Panc1 (cell line): ENCODE measurements at regions not wholly inside any gene's neighbourhood (a gene's known extent, or its start where the extent isn't known, plus 50 kb on each side); places are given as distances from the start of the nearest gene placed in this dataset.

ENCODE experiments used
- ATAC-seq: fragments of 200-7000 bp; cut with Tn5 transposase; 2 replicates; pipeline ENCODE4 v1.9.1; 2020; ENCODE audit warnings: mild to moderate bottlenecking, moderate library complexity
- BruUV-seq: library from RNA; stranded (reverse); fragments of 400-500 nt; replicated peaks from 2 replicates; lab custom pipeline; 2021; lab: Mats Ljungman, UMichigan
- CTCF ChIA-PET: fragments of 300-600 bp; sonication (Branson Sonifier 250); formaldehyde crosslinking; loops from one replicate; lab custom pipeline; 2022; ENCODE audit warnings: antibody characterized with exemption; lab: Charles Lee
- POLR2A ChIA-PET: fragments of 300-600 bp; sonication (Branson Sonifier 250); formaldehyde crosslinking; loops from one replicate; lab custom pipeline; 2022; ENCODE audit warnings: antibody characterized with exemption; lab: Charles Lee
- DNase-seq: peaks from one replicate; pipeline ENCODE4 v3.0.0-alpha.2; 2010; ENCODE audit warnings: low read depth, low spot score
- H3K27ac ChIP-seq: 2 replicates; pipeline ENCODE4 v1.5.1; 2011; ENCODE audit warnings: mild to moderate bottlenecking, low read length, inconsistent platforms
- H3K27me3 ChIP-seq: fragments of 200-500 bp; sonication (Bioruptor generic); 2 replicates; pipeline ENCODE4 v1.6.0; 2014; ENCODE audit warnings: low read length, inconsistent platforms; ENCODE audit not compliant: control insufficient read depth, insufficient read depth
- H3K36me3 ChIP-seq: fragments of 200-500 bp; sonication (Bioruptor generic); 2 replicates; pipeline ENCODE4 v1.5.1; 2014; ENCODE audit warnings: inconsistent platforms, mild to moderate bottlenecking, low read length, moderate library complexity; ENCODE audit not compliant: control insufficient read depth, insufficient read depth
- H3K4me1 ChIP-seq: 2 replicates; pipeline ENCODE4 v1.5.1; 2011; ENCODE audit warnings: inconsistent platforms, mild to moderate bottlenecking, low read length, moderate library complexity; ENCODE audit not compliant: control insufficient read depth, insufficient read depth
- H3K4me3 ChIP-seq, 2 experiments: 2 replicates each; pipeline ENCODE4 v1.5.1; 2011 to 2012; ENCODE audit warnings: low read depth in 2 of 2, low read length in 2 of 2, mild to moderate bottlenecking in 2 of 2, inconsistent platforms in 1 of 2, moderate library complexity in 1 of 2
- H3K9me3 ChIP-seq: fragments of 200-500 bp; sonication (Bioruptor generic); 2 replicates; pipeline ENCODE4 v1.5.1; 2014; ENCODE audit warnings: low read depth, mild to moderate bottlenecking, inconsistent platforms, low read length, moderate library complexity; ENCODE audit not compliant: control insufficient read depth, insufficient read depth
- CTCF ChIP-seq: fragments of 450-650 bp; IDR thresholded peaks from 2 replicates; pipeline ENCODE4 v1.5.1; 2017; ENCODE audit warnings: mild to moderate bottlenecking
- POLR2AphosphoS5 ChIP-seq: IDR thresholded peaks from 2 replicates; pipeline ENCODE4 v1.6.1; 2012; ENCODE audit warnings: mild to moderate bottlenecking, low read depth, low read length, moderate library complexity
- REST ChIP-seq, 2 experiments: IDR thresholded peaks; 2 replicates each; pipeline ENCODE4 v1.6.1; 2011 to 2012; ENCODE audit warnings: low read depth in 2 of 2, control low read depth in 1 of 2, low read length in 1 of 2, mild to moderate bottlenecking in 1 of 2, moderate library complexity in 1 of 2; ENCODE audit not compliant: insufficient read depth in 1 of 2
- SIN3A ChIP-seq: IDR thresholded peaks from 2 replicates; pipeline ENCODE4 v1.6.1; 2012; ENCODE audit warnings: low read depth, mild to moderate bottlenecking, low read length, moderate library complexity, borderline replicate concordance; ENCODE audit not compliant: insufficient read depth
- TCF7L2 ChIP-seq: IDR thresholded peaks from 2 replicates; pipeline ENCODE4 v1.6.1; 2011; ENCODE audit warnings: mild to moderate bottlenecking, low read depth, low read length, inconsistent platforms
- in situ Hi-C: cut with HindIII; loops from 2 replicates; pipeline ENCODE4 v1.10.0; 2016; ENCODE audit warnings: low sequenced_read_pairs, low pct_unique_long_range_greater_than_20kb
- intact Hi-C: fragments of 100-400 bp; cut with micrococcal nuclease; formaldehyde crosslinking; loops from one replicate; pipeline ENCODE4 v1.10.0; 2022; ENCODE audit not compliant: unreplicated experiment

DNA sequence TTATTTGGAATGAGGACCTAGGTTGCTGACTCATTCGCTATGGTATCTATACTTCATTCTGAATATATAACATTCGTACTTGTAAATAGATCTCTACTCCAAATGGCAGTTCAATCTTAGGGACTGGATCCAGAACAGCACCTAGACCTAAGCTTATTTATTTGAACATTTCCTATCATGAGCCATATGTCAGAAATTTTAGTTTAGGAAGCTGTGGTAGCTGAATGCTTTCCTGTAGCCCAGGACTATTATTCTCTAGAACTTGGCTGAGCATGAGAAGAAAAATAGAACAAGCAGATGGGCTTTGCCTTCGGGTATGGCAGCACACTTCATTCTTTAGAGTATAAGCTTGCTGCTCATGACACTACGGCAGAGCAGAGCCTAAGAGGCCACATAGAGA, 1114.4 kb upstream of the B3GALT2 start:
- intact Hi-C loops (no loop called here), in situ Hi-C loops (no loop called here)
- CTCF ChIA-PET = no interaction called here
- Histone ChIP-seq H3K36me3 (no peaks in the 10 kb centered on the region), H3K9me3 (no peaks in the 10 kb centered on the region), H3K4me1 (no peaks in the 10 kb centered on the region), H3K27ac (no peak overlapping the region), H3K4me3 (no peak overlapping the region), H3K27me3 (no peaks in the 10 kb centered on the region)
- DNase-seq (no peak), ATAC-seq (no peak)
- POLR2A ChIA-PET = no interaction called here
- BruUV-seq = no TSS peak
- TF ChIP-seq POLR2AphosphoS5 = no peak
- TF ChIP-seq SIN3A = no peak

GRCh38 chr1:194300340-194300739, 1113.9 kb upstream of the B3GALT2 start:
- no peaks in the 10 kb centered on the region for H3K9me3 ChIP-seq
- BruUV-seq = no TSS peak
- CTCF ChIA-PET = no interaction called here
- no peak overlapping the region for H3K27ac ChIP-seq
- TF ChIP-seq POLR2AphosphoS5 = no peak
- no peak for TF ChIP-seq SIN3A
- DNase-seq (no peak), ATAC-seq (no peak)
- H3K4me1 ChIP-seq = no peaks in the 10 kb centered on the region
- no peaks in the 10 kb centered on the region for H3K36me3 ChIP-seq
- intact Hi-C loops (no loop called here), in situ Hi-C loops (no loop called here)
- H3K27me3 ChIP-seq = no peaks in the 10 kb centered on the region
- POLR2A ChIA-PET = no interaction called here
- H3K4me3 ChIP-seq = no peak overlapping the region

DNA sequence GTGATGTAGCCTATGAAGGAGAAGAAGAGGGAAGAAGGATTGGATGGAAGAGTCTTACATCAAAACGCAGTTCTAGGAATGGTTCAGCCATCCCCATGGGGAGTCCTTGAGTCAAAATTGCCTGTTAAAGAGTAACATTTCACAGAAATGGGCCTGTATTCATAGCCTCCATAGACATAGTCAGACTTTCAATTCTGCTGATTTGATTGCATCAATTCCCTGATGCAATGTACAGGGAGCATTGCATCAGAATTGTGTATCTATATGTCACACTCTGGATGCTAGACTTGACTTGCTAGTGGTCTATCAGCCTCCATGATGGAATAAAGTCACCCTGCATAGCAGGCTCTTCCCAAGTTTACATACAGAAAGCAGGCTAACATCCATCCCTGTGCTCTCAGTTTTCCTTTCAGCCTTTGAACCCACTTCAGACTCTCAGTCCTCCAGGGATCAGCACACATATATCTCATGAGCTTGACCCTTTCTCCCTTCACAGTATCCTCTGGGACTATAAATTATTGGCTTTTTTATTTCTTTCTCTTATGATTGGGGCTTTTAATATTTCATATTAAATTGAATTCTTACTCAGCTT, 1111.7 kb upstream of the B3GALT2 start:
- CTCF ChIA-PET = no interaction called here
- TF ChIP-seq REST (IDR thresholded peaks at IDR 0.05; ENCODE audit: insufficient read depth in 1 of 2, low read depth in 2 of 2, low read length in 1 of 2) = no peak
- no peak for TF ChIP-seq CTCF
- no peak for TF ChIP-seq SIN3A
- TF ChIP-seq POLR2AphosphoS5 = no peak
- TF ChIP-seq TCF7L2 = no peak
- Histone ChIP-seq H3K4me1 (no peaks in the 10 kb centered on the region), H3K27ac (no peak overlapping the region), H3K9me3 (no peaks in the 10 kb centered on the region), H3K36me3 (no peaks in the 10 kb centered on the region), H3K27me3 (no peaks in the 10 kb centered on the region), H3K4me3 (no peak overlapping the region)
- in situ Hi-C loops = no loop called here
- BruUV-seq = no TSS peak
- ATAC-seq (no peak), DNase-seq (no peak)
- POLR2A ChIA-PET = no interaction called here
- intact Hi-C loops = no loop called here
